Non-pigmented ciliary epithelial cell (primary cell): ENCODE measurements at regions not wholly inside any gene's neighbourhood (a gene's known extent, or its start where the extent isn't known, plus 50 kb on each side); places are given as distances from the start of the nearest gene placed in this dataset.
"Not testable (repeated sequence)": the region's sequence is repeated elsewhere in the genome, so short reads cannot be mapped to it uniquely, and the experiment has no call there.

Experiments
- DNase-seq: peaks from one replicate; pipeline ENCODE4 v3.0.0-alpha.2; 2010; ENCODE audit warnings: low read depth

DNA sequence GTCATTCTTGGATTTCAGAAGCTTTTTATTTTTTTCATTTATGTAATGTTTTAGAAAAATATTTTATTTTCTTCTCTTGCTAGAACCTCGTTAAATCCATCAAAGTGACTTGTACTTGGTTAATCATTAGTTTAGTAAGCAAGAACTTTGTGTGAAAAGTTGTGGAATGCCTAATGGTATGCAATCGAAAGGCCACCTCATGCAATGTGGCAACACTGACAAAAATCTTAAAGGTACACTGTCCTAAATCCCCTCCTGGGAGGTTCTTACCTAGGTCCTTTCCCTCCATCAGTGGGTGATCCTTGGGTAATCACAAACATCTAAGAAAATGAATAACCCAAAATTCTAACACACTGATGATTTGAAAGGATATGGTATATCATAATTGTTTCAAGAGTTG lies 304.2 kb downstream of the DNAH5 start:
- DNase-seq: no peak

DNA sequence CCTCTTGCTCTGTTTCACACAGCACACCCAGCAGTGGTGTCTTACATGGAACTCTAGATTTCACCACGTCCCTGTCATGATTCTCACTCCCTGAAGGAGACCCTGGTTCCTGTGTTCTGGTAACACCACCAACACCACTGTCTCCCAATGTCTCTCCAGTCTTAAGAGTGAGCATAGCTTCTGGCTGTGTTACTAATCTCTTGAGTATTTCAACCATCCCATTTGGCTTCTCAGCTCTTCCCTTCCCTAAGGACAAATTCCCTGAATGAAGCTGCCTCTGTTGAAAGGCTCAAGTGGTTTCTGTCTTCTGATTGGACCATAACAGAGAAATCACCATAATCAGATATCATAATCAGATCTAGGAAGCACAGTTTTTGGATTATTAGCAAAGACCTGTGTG lies 311.8 kb downstream of the DNAH5 start:
- no peak for DNase-seq

DNA sequence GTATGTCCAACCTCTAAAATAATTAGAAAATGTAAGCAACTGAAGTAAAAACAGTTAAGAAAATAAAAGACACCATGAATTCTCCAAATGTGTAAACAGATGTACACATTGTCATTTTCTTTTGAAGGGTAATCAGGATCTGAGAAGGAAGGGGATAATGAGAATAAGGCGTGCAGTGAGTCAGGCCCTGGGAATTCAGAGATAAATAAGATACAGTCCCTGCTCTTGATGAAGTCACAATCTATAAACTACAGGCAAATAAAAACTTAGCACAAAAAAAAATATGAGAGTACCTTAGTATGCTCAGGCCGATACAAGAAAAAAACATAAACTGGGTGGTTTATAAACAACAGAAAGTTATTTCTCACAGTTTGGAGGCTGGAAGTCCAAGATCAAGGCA lies 315.3 kb downstream of the DNAH5 start:
- no peak for DNase-seq

DNA sequence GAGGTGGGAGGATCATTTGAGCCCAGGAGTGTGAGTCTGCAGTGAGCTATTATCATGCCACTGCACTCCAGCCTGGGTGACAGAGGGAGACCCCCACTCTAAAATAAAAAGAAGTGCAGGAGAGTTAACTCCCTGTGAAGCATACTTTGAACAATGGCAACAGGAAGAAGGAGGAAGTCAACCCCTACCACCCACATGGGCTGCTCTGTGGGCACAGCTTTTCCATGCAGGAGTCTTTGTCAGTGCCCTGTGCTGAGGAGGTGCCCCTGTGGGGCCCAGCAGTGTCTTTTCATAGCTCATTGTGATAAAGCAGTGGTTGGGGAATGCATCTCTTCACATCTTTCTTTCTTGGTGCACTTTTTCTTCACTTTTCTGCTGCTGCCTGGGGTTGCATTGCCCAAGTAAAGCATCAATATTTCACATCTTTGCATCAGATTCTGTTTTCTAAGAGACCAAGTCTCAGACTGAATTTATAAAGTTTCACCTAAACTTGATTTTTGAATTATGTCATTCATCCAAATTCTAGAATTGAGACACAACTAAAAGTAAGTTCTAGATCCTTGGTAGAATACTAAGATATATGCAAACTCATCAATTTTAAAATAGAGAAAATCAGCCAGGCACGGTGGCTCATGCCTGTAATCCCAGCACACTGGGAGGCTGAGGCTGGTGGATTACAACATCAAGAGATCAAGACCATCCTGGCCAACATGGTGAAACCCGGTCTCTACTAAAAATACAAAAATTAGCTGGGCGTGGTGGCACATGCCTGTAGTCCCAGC lies 316.6 kb downstream of the DNAH5 start:
- DNase-seq: no peak

DNA sequence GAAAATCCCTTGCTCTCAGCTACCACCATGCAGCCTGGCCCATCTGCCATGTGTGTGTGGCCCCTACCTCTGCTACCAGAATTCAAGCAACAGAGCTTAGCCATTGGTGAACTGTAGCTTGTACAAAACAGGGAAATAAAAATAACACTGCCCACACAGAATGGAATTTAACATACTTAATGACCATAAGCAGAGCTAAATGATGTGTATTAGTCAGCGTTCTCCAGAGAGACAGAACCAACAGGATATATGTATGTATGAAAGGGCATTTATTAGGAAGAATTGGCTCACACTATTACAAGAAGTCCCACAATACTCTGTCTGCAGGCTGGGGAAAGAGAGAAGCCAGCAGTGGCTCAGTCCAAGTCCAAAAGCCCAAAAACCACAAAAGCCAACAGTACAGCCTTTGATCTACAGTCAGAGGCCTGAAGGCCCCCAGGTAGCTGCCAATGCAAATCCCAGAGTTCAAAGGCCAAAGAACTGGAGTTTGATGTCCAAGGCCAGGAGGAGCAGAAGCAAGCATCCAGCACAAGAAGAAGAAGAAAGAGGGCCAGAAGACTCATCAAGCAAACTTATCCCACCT lies 318.8 kb downstream of the DNAH5 start:
- DNase-seq: no peak

DNA sequence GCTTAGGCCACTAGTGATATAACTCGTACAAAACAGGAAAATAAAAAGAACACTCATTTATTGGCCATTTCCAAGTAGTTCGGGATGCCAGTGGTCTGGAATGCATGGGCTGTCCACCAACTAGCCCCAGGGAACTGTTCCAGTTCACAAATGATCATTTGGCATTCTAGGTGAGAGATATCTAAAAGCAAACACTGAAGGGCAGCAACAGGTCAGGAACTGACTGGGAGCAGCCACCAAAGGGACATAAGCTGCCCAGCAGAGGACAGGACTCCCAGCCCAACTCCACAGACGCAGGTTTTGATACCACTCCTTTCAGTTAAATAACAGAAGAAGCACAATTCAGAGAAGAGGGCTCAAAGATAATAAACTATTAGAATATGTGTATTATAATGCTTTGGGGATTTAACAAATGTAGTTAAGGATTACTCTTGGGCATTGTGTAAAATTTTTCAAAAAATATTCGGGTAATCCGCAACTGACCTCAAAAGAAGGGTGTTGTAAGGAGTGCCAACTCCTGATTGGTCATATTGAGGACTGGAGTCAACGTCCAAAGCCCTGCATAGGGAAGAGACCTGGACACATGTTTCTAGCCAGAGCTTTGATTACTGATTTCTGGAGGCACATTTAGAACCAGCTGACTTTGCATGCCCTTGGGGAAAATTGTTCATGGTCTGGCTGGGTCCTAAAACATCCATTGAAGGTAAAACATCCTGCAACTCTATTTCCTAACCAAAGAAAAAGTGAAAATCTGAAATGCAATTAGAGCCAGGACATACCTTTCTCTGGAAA lies 320.0 kb downstream of the DNAH5 start:
- no peak for DNase-seq

DNA sequence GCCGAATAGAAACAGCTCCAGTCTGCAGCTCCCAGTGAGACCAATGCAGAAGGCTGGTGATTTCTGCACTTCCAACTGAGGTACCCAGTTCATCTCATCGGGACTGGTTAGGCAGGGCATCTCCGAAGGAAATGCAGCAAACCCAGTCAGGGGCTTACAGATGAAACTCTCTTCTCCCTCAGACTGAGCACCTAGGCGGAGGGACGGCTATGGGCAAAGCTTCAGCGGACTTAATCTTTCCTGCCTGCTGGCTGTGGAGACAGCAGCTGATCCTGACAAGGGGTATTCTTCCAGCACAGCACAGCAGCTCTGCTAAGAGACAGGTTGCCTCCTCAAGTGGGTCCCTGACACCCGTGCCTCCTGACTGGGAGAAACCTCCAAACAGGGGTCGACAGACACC lies 330.9 kb downstream of the DNAH5 start:
- DNase-seq: no peak

DNA sequence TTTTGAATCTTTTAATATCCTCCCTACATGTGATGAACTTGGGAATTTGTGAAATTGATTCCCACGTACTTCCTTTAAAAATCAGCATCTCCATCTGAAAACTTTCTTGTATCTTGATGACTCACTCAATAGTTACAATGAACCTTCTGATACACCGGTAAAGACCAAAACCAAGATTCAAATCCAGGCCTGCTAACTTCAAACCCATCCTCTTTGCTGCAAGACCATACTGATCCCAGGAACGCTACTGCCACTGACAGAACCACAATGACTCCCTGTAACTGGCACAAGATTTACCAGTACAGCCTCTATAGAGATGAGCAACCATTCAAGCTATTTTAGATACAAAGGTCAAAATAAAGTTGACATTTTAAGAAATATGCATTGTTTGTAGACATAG lies 332.9 kb downstream of the DNAH5 start:
- no peak for DNase-seq

DNA sequence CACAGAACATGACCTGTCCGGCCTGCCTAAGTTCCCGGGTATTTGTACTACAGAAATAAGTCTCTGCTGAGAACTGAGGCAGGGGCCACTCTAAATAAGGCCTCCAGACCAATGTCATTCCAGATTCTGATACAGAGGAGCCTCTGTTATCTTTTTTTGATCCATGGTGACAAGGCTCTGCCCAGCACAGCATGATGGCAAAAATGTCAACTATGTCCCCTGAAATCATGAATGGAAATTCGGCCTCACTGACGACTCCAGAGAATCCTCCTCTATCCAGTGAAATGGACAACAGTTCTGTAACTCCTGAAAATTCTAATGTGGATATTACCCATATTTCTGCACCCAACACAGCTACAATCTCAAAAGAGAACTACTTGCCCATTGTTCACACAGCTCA lies 335.0 kb downstream of the DNAH5 start:
- no peak for DNase-seq

DNA sequence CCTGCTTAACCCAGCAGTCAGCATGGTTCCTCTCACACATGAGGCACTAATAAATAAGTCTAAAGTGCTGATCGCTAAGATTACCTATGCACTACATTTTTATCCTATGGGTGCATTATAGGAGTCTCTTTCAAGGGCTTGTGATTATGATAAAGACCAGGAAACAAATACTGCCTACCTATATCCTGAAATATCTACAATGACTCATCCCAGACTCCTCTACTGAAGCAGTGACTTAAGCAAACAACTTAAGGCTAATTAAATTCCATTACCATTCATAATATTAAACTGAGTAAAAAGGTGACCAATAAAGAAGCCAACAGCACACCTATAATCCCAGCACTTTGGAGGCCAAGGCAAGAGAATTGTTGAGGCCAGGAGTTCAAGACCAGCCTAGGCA lies 338.4 kb downstream of the DNAH5 start:
- DNase-seq: no peak

DNA sequence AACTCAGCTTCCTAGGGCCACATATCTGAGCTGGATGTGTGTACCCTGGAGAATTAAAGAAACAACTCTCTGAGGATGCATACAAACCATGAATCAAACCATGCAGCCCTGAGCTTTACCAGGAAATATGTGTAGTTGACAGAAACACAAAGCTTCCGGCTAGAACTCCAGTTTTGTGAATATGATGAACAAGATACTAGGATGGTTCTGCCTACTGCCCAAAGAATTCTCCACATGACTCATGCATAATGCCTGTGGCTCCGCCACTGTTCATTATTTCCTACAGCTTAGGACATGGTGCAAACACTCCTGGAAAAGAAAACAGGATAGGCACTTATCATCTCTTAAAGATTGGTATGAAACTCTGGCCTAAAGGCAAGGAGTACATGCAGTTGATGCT lies 343.4 kb downstream of the DNAH5 start:
- DNase-seq: no peak

DNA sequence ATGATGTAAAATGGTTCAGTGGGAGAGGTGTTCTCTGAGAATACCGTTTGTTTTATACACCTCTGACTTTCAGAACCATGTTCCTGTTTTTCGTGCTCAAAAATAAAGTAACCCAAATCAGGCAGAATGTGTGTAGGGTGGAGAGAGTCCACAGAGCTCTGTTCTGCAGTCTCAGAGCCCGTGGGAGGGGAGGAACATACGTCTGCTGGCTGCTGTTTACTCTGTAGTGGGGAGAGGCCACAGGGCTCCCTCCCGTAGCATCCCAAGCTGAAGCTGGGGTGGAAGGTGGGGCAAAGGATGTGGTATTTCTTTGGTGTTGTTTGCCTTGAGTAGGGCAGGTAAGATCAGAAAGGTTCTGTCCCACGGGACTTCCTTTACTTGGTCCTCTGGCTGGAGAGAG lies 348.5 kb downstream of the DNAH5 start:
- no peak for DNase-seq

DNA sequence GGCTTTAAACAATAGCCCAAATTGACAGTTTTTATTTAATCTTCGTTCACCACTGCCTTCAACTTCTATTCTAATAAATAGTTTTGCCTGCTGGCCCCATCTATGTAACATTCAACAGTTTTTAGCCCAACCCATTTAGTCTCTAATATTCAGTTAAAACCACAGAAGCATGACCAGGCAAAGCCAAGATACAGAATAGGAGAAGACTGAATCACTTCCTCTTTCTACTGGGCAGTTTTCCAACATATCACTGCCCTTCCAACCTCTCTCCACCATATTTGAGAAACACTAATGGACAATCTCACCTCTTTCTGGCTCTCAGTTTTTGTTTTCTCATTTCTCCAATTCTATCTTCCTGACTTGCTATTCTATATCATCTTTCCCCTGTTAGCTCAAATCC lies 352.9 kb downstream of the DNAH5 start:
- peak; percentile 76 for DNase-seq

DNA sequence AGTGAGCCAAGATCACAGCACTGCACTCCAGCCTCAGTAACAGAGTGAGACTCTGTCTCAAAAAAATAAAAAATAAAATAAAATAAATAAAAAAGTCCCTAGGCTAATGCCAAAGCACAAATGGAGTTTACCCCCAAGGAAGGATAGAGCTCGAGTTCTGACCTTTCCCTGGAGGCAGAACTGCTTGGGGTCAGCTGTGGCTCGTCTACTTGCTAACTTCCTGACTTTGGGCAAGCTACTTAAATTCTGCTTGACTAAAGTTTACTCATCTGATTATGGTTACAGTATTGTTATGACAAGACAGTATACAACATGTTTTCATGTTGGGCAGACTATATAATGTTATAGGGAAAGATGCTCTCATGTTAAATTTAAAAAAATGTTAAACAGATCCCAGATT lies 359.2 kb downstream of the DNAH5 start:
- DNase-seq: no peak

DNA sequence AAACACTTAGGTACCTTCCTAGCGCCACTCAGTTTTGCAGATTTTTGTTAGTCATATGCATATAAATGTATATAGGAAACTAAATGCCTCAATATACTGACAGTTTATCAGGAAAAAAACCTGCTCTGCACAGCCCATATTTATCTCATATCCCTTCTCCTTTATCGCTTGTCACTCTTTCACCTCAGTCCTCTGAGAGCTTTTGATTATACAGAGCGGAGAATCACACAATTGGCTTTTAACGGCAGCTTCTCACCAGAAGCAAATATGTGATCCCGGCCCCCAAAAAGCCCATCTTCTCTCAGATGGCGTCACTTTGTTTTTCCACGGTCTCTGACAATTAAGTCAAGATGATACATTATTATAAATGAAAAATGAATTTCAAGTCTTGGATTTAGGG lies 362.6 kb downstream of the DNAH5 start:
- no peak for DNase-seq

DNA sequence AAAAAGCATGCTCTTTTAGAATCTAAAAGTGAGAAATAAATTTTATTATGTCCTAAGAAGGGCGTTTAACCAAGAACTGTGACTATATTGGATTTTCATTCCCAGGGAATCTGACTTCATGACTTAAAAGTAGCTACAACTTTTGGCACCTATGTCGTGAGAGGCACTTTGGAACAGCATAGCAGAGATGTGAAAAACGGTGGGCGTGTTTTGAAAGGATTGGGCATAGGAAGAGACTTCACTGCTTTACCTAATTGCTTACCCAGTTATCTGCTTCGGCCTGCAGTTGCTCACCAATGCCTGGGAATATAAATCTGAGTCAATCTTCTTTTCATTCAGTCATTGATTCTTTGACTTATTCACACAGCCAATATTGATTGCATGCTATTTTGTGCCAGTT lies 363.4 kb downstream of the DNAH5 start:
- DNase-seq: no peak

DNA sequence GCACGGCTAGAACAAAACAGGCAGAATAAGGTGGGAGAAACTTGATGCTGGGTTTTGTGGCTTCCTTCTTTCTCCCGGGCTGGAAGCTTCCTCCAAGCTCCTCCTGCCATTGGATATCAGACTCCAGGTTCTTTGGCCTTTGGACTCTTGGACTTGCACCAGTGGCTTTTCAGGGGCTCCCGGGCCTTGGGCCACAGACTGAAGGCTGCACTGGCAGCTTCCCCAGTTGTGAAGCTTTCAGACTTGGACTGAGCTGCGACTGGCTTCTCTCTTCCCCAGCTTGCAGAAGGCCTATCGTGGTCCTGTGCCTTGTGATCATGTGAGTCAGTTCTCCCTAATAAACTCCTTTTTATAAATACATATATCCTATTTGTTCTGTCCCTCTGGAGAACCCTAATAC lies 364.4 kb downstream of the DNAH5 start:
- DNase-seq: no peak

DNA sequence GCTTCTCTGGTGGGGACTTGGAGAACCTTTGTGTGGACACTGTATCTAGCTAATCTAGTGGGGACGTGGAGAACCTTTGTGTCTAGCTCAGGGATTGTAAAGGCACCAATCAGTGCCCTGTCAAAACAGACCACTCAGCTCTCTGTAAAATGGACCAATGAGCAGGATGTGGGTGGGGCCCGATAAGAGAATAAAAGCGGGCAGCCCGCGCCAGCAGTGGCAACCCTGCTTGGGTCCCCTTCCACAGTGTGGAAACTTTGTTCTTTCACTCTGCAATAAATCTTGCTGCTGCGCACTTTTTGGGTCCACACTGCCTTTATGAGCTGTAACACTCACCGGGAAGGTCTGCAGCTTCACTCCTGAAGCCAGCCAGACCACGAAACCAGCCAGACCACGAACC lies 365.4 kb downstream of the DNAH5 start:
- not testable (repeated sequence) for DNase-seq

DNA sequence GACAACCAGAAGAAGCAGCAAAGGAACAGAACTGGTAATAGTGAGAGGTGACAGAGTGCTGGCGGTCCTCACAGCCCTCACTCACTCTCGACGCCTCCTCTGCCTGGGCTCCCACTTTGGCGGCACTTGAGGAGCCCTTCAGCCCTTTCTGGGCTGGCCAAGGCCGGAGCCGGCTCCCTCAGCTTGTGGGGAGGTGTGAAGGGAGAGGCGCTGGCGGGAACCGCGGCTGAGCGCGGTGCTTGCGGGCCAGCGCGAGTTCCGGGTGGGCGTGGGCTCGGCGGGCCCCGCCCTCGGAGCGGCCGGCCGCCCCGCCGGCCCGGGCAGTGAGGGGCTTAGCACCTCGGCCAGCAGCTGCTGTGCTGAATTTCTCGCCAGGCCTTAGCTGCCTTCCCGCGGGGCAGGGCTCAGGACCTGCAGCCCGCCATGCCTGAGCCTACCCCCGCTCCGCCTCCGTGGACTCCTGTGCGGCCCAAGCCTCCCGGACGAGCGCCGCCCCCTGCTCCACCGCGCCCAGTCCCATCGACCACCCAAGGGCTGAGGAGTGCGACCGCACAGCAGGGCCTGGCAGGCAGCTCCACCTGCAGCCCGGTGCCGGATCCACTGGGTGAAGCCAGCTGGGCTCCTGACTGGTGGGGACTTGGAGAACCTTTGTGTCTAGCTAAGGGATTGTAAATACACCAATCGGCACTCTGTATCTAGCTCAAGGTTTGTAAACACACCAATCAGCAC lies 366.0 kb downstream of the DNAH5 start:
- not testable (repeated sequence) for DNase-seq

DNA sequence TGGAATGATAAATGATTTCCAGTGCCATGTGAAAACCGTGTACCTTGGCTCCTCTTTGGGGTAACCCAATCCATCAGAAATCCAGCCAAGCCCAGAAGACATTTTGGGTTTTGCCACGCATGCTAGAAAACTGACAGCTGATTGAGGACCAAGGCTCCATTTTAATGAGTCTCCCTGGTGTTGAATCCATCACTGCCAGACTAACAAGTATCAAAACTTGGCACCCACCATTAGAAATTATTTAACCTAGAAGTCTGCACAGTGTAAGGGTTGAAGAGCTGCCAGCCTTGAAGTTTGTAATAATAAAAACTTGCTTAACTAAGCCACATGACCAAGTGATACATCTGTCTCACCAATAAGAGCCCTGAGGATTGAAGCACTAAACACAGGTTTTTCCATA lies 369.9 kb downstream of the DNAH5 start:
- DNase-seq: no peak

DNA sequence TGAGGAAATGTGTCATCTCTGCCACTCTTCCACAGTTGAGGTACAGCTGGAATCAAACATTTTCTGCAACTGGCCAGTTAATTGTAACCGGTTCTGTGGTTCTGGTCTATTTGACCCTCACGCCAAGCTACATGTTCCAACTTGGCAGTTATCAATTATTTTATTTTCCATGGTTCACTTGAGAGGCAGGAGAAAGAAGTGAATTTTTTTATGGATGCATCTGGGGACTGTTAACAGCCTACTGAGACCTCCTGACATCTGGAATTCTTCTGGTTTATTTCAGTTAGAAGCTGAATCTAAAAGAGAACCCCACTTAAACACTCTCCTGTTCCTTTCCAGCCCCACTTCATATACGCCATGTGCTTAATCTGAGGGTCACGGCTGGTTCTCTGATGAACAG lies 372.3 kb downstream of the DNAH5 start:
- no peak for DNase-seq

DNA sequence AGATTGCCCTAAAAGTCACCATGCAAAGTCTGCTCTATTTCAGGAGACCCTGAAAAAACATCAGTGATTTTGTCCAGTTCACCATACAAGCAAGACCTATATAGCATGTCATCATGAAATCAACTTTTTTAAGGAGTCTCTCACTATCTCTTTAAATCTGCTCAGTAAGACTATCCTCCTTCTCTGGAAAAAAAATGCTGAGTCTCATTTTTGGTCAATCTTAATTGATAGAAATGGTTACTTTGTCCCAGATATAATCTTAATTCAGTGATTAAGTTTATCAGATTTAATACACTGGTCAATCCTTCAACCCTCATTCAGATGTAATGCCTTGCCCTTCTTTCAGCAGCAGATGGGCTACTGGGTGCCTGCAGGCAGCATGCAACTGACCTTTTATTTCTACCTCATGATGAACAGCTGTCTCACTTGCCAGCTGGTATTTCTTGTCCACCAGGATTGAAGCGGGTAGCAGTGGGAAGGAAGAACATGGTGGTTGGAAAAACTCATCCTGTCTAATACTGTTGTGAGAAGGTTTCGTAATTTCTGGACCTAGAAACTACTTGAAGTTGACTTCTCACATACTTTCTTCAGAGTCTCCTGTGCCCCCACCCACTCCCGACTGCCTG lies 375.3 kb downstream of the DNAH5 start:
- DNase-seq: no peak
